ENCODE measurements at regions not wholly inside any gene's neighbourhood (a gene's known extent, or its start where the extent isn't known, plus 50 kb on each side); places are given as distances from the start of the nearest gene placed in this dataset.
"Not testable (repeated sequence)": the region's sequence is repeated elsewhere in the genome, so short reads cannot be mapped to it uniquely, and the experiment has no call there.

DNA sequence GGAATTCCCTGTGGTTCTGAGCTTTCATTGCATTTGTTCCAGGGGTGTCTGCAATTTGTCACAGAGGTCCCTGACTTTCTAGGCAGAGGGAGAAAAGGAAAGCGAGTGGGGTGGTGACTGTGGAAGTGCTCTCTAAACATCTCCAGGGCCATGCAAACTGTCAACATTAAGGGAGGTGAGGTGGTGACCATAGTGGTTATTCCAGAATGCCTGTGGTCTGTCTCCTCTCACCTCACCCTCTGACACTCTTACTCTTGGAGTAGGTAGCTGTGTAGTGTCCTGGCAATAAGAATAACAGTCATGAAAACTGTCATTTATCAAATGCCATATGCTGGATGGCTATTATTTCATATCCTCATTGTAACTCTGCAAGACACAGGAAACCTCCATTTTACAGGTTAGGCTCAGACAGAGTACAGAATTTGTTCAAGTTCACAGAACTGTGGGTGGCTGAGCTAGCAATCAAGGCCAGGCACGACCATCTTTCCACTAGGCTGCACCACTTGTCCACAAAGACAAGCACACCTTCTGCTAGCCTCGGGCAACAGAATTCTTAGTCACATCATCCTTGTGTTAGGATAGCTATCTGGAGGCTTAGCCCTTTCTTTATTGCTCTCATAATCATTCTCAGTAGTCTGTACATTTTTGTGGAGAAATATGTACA is 179.4 kb downstream of the CD47 start:
- in situ Hi-C loops (cut with HindIII; ENCODE audit: low sequenced_read_pairs): no loop called here
- DNase-seq (ENCODE audit: low read depth): no peak
- H3K4me3 ChIP-seq (ENCODE audit: low read depth, low read length): no peak overlapping the region
- TF ChIP-seq, protein P1, sequence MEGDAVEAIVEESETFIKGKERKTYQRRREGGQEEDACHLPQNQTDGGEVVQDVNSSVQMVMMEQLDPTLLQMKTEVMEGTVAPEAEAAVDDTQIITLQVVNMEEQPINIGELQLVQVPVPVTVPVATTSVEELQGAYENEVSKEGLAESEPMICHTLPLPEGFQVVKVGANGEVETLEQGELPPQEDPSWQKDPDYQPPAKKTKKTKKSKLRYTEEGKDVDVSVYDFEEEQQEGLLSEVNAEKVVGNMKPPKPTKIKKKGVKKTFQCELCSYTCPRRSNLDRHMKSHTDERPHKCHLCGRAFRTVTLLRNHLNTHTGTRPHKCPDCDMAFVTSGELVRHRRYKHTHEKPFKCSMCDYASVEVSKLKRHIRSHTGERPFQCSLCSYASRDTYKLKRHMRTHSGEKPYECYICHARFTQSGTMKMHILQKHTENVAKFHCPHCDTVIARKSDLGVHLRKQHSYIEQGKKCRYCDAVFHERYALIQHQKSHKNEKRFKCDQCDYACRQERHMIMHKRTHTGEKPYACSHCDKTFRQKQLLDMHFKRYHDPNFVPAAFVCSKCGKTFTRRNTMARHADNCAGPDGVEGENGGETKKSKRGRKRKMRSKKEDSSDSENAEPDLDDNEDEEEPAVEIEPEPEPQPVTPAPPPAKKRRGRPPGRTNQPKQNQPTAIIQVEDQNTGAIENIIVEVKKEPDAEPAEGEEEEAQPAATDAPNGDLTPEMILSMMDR (IDR thresholded peaks at IDR 0.05; ENCODE audit: low read depth, low read length, missing control alignments): no peak

DNA sequence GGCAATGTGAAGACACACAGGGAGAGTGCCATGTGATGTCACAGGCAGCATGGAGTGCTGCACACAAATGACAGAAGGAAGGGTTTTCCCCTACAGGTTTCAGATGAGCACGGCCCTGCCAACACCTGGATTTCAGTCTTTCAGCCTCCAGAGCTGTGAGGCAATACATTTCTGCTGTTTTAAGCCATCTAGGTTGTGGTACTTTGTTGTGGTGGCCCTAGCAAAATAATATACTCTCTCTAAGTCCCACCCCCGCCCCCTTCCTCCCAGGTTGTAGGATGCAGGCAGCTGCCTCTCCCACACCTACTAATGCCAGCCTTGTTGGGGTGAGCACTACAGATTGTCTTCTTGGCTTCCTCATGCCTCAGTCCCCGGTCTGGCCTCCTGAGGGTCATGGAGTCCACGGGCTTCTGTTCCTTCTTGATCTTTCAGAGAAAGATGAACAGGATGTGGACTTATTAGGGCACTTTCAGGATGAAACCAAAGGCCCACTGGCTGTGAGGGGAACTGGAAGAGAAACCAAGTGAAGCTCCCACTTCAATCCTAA is 180.0 kb downstream of the CD47 start:
- DNase-seq (ENCODE audit: low read depth): no peak
- no peak overlapping the region for H3K4me3 ChIP-seq (ENCODE audit: low read depth, low read length)
- TF ChIP-seq, protein P1 (IDR thresholded peaks at IDR 0.05; ENCODE audit: low read depth, low read length, missing control alignments): no peak
- in situ Hi-C loops (cut with HindIII; ENCODE audit: low sequenced_read_pairs): no loop called here

DNA sequence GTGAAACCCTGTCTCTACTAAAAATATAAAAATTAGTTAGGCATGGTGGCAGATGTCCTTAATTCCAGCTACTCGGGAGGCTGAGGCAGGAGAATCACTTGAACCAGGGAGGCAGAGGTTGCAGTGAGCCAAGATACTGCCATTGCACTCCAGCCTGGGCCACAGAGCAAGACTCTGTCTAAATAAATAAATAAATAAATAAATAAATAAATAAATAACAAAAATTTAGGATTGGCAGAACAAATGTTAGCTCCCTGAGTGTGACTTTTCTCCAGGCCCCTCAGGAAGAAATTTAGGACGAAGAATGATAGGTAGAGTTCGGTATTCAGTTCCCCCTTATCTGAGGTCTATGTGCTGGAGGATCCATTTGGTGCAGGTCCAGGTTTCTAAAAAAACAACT is 181.2 kb downstream of the CD47 start:
- in situ Hi-C loops (cut with HindIII; ENCODE audit: low sequenced_read_pairs); H3K4me3 ChIP-seq (ENCODE audit: low read depth, low read length); DNase-seq (ENCODE audit: low read depth): not testable (repeated sequence)

DNA sequence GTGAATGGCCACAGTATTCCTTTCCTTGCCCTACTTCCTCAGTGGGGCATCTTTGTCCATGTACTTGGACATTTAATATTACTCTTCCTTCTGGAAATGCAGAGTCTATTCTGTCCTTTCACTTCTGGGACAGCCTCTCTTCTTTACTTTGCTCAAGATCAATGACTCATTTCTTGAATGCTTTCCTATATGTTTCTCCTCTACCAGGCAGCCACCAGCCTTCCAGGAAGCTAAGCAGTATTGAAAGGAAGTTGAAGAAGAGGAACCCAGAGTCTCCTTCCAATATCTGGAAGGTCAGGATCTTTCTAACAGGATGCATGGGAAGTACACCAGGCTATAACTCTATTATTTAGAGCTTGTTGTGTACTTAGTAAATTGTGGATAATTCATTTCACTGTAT is 182.8 kb downstream of the CD47 start:
- in situ Hi-C loops (cut with HindIII; ENCODE audit: low sequenced_read_pairs): no loop called here
- H3K4me3 ChIP-seq (ENCODE audit: low read depth, low read length): no peak overlapping the region
- no peak for DNase-seq (ENCODE audit: low read depth)
- TF ChIP-seq, protein P1 (IDR thresholded peaks at IDR 0.05; ENCODE audit: low read depth, low read length, missing control alignments): no peak

DNA sequence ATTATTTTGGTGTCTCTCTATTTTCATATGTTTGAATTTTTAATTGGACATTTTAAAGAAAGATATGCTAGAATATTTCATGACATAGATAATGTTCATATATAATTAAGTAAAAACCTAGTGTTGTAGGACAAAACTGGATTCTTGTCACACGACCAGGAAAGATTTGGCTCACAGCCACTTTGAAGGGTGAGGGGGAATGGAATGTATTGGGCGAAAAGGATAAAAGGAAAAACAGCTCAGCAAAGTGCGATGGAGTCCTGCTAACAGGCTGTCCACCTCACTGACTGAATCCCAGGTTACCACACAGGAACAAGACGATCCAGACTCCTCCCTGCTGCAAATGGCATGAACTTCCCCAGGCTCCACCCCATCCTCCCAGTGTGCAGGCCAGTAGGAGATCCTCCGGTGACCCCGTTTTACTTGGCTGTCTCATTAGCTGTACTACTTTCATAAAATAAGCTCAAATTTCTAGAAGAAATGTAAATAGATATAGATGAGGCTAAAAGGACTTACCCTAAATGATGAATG is 186.2 kb downstream of the CD47 start:
- in situ Hi-C loops (cut with HindIII; ENCODE audit: low sequenced_read_pairs): no loop called here
- H3K4me3 ChIP-seq (ENCODE audit: low read depth, low read length): no peak overlapping the region
- TF ChIP-seq, protein P1 (IDR thresholded peaks at IDR 0.05; ENCODE audit: low read depth, low read length, missing control alignments): no peak
- DNase-seq (ENCODE audit: low read depth): no peak

DNA sequence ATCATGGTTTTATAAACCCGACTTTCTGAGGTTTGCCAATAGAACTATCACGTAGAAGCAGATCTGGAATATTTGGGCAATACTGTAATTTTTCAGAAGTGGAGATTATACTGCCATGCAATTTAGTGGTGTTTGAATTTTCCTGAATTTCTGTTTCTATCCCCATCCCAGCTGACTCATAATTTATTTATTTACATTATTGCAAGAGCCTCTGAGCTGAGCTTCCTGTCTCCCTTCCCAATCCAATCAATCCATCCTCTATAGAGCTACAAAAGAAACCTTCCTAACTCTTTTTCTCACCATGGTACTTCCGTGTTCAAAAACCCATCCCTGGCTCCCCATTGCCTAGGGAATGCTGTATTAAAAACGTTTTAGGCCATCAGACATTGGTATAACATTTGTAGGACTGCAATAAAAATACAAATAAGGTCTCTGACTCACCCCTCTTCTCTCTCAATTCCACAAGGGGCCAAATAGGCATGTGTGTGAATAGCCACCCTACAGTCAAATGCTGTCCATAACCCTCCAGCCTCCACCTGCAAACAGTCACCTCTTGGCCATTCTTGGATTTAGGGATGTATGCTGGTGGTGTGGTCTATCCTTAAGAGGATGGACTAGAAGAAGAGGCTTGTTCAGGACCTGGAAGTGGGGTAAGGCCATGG is 190.7 kb downstream of the CD47 start:
- no peak for DNase-seq (ENCODE audit: low read depth)
- in situ Hi-C loops (cut with HindIII; ENCODE audit: low sequenced_read_pairs): loop anchor here (10.0 kb wide), 1 partner anchor 65 kb away; no protein-coding TSS in a partner anchor
- no peak overlapping the region for H3K4me3 ChIP-seq (ENCODE audit: low read depth, low read length)
- TF ChIP-seq, protein P1 (IDR thresholded peaks at IDR 0.05; ENCODE audit: low read depth, low read length, missing control alignments): no peak

Measured in astrocyte of the cerebellum (primary cell).